Mucosa of rectum (tissue), 2 donors: ENCODE measurements at regions not wholly inside any gene's neighbourhood (a gene's known extent, or its start where the extent isn't known, plus 50 kb on each side); places are given as distances from the start of the nearest gene placed in this dataset.
"Not testable (repeated sequence)": the region's sequence is repeated elsewhere in the genome, so short reads cannot be mapped to it uniquely, and the experiment has no call there.

ENCODE experiments used
- H3K27ac ChIP-seq, 2 donors: one replicate each; pipeline ENCODE4 v1.7.0; 2013; ENCODE audit warnings: inconsistent platforms in 2 of 2, low read depth in 2 of 2, low read length in 2 of 2
- H3K27me3 ChIP-seq, 2 donors: one replicate each; pipeline ENCODE4 v1.7.0; 2013; ENCODE audit warnings: low read length in 2 of 2; ENCODE audit not compliant: control insufficient read depth in 2 of 2, insufficient read depth in 2 of 2
- H3K36me3 ChIP-seq, 2 donors: one replicate each; pipeline ENCODE4 v1.7.0; 2013; ENCODE audit warnings: low read length in 2 of 2; ENCODE audit not compliant: control insufficient read depth in 2 of 2, insufficient read depth in 2 of 2
- H3K4me1 ChIP-seq, 2 donors: one replicate each; pipeline ENCODE4 v1.7.0; 2013; ENCODE audit warnings: low read length in 2 of 2, mild to moderate bottlenecking in 1 of 2; ENCODE audit not compliant: control insufficient read depth in 2 of 2, insufficient read depth in 2 of 2
- H3K4me3 ChIP-seq, 2 donors: one replicate each; pipeline ENCODE4 v1.7.0; 2013; ENCODE audit warnings: low read length in 2 of 2
- H3K9ac ChIP-seq, 2 donors: one replicate each; pipeline ENCODE4 v1.7.0; 2013; ENCODE audit warnings: low read length in 2 of 2, low read depth in 1 of 2, mild to moderate bottlenecking in 1 of 2
- H3K9me3 ChIP-seq, 2 donors: one replicate each; pipeline ENCODE4 v1.7.0; 2013; ENCODE audit warnings: low read length in 2 of 2; ENCODE audit not compliant: control insufficient read depth in 2 of 2
- donor health status: healthy.
- donor health status: Normal muscosa, but diverticular disease.

GRCh38 chrX:40788698-40789097 lies 53.4 kb upstream of the MED14 start:
- not testable (repeated sequence) for H3K9me3 ChIP-seq, H3K27me3 ChIP-seq, H3K36me3 ChIP-seq, H3K27ac ChIP-seq, H3K9ac ChIP-seq, H3K4me1 ChIP-seq, H3K4me3 ChIP-seq

DNA sequence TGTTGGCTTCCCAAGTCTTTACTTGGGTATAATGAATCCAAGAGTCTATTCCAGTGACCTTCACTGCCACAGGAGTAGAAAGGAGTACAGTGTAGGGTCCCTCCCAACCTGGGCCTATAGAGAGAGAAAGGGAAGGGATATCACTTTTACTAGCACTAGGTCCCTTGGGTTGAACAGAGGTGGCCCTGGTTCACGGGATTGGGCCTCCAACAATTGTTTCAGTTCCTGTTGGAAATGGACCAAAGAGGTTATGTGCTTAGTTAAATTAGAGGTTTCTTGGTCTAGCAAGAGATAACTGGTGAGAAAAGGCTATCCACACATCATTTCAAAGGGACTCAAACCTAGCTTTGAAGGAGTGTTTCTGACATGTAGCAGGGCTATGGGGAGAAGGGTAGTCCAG lies 57.1 kb upstream of the MED14 start:
- Histone ChIP-seq H3K27me3 (peaks cover 8 to 9% of the 10 kb centered on the region in 2 donors), H3K27ac (no peak overlapping the region), H3K4me1 (no peaks in the 10 kb centered on the region), H3K9ac (no peak overlapping the region), H3K9me3 (no peaks in the 10 kb centered on the region), H3K36me3 (no peaks in the 10 kb centered on the region), H3K4me3 (no peak overlapping the region)

- H3K27ac ChIP-seq, H3K36me3 ChIP-seq, H3K9ac ChIP-seq: not testable (repeated sequence)
These were observed 59.4 kb upstream of the MED14 start for GRCh38 chrX:40794829-40795130.

DNA sequence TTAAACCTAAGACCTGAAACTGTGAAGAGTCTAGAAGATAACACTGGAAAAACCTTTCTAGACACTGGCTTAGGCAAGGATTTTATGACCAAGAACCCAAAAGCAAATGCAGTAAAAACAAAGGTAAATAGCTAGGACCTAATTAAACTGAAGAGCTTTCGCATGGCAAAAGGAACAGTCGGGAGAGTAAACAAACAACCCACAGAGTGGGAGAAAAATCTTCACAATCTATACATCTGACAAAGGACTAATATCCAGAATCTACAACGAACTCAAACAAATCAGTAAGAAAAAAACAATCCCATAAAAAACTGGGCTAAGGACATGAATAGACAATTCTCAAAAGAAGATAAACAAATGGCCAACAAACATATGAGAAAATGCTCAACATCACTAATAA lies 64.4 kb upstream of the MED14 start:
- not testable (repeated sequence) for H3K9ac ChIP-seq, H3K36me3 ChIP-seq, H3K4me3 ChIP-seq, H3K27me3 ChIP-seq, H3K4me1 ChIP-seq, H3K9me3 ChIP-seq, H3K27ac ChIP-seq

More at GRCh38 chrX:40794829-40795130, 59.4 kb upstream of the MED14 start:
- H3K9me3 ChIP-seq, H3K4me1 ChIP-seq, H3K27me3 ChIP-seq, H3K4me3 ChIP-seq: not testable (repeated sequence)

DNA sequence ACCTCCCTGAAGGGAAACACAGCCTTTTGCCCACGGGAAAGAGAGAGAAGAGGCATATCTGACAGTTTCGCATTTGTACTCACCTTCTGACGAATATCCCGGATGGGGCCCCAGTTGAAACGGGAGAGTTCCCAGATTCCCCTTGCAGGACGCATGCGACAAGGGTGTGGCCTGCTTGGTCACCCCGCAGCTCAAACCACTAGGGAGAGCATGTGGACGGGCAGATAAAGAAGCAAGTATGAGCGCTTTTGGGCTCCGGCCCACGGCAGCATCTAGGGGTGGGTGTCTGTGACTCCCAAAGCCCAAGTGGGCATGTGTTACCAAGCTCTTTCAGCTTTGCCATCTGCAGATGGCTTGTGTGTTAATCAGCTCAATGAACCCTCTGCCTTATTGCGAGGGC lies 70.1 kb upstream of the MED14 start:
- H3K4me3 ChIP-seq, result no peak overlapping the region
- no peaks in the 10 kb centered on the region for H3K9me3 ChIP-seq
- H3K36me3 ChIP-seq, result no peaks in the 10 kb centered on the region
- H3K27ac ChIP-seq, result no peak overlapping the region
- peaks cover 6 to 7% of the 10 kb centered on the region in 2 donors for H3K27me3 ChIP-seq
- H3K9ac ChIP-seq, result no peak overlapping the region
- H3K4me1 ChIP-seq, result no peaks in the 10 kb centered on the region

GRCh38 chrX:40806513-40807220 lies 71.3 kb upstream of the MED14 start:
- Histone ChIP-seq H3K27ac (no peak overlapping the region), H3K4me1 (no peaks in the 10 kb centered on the region)

GRCh38 chrX:40807384-40807783 lies 72.0 kb upstream of the MED14 start:
- H3K27ac ChIP-seq, result no peak overlapping the region
- no peak overlapping the region for H3K9ac ChIP-seq
- no peaks in the 10 kb centered on the region for H3K9me3 ChIP-seq
- H3K4me3 ChIP-seq, result no peak overlapping the region
- H3K27me3 ChIP-seq, result peaks cover 3% of the 10 kb centered on the region in 2 donors
- no peaks in the 10 kb centered on the region for H3K4me1 ChIP-seq
- no peaks in the 10 kb centered on the region for H3K36me3 ChIP-seq

More at GRCh38 chrX:40806513-40807220, 71.3 kb upstream of the MED14 start:
- H3K27me3 ChIP-seq, result peaks cover 3% of the 10 kb centered on the region in 2 donors
- no peaks in the 10 kb centered on the region for H3K9me3 ChIP-seq
- no peak overlapping the region for H3K9ac ChIP-seq
- H3K4me3 ChIP-seq, result no peak overlapping the region
- no peaks in the 10 kb centered on the region for H3K36me3 ChIP-seq

- Histone ChIP-seq H3K27me3 (peaks cover 3% of the 10 kb centered on the region in 2 donors), H3K4me3 (no peak overlapping the region), H3K9ac (no peak overlapping the region), H3K9me3 (no peaks in the 10 kb centered on the region), H3K4me1 (no peaks in the 10 kb centered on the region), H3K36me3 (no peaks in the 10 kb centered on the region), H3K27ac (no peak overlapping the region)
These were observed 72.9 kb upstream of the MED14 start for GRCh38 chrX:40808203-40808602.

DNA sequence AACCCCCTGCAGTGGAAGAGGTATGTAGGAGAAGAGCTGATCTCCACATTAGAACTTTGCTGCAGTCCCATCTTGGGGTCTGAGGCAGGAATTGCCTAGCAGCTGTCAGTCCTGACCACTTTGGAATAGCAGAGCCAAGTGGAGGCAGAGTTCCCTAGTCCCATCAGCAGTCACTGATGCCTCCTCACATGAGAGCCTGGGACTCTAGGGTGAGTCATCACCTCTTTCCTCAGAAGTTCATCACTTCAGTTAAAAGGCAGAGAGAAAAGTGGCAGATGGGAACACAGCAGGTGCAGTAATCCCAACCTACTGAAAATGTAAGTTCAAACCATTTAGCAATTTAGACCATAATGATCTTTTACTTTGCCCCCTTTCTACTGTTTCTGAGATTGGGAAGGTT lies 73.9 kb upstream of the MED14 start:
- no peak overlapping the region for H3K27ac ChIP-seq
- H3K4me1 ChIP-seq, result no peaks in the 10 kb centered on the region
- H3K27me3 ChIP-seq, result peaks cover 0 to 3% of the 10 kb centered on the region in 2 donors
- H3K4me3 ChIP-seq, result no peak overlapping the region
- H3K9me3 ChIP-seq, result no peaks in the 10 kb centered on the region
- no peak overlapping the region for H3K9ac ChIP-seq
- no peaks in the 10 kb centered on the region for H3K36me3 ChIP-seq

- H3K4me1 ChIP-seq, H3K4me3 ChIP-seq, H3K27me3 ChIP-seq, H3K9ac ChIP-seq, H3K36me3 ChIP-seq, H3K27ac ChIP-seq, H3K9me3 ChIP-seq: not testable (repeated sequence)
These were observed 79.7 kb upstream of the MED14 start for GRCh38 chrX:40815045-40815444.

DNA sequence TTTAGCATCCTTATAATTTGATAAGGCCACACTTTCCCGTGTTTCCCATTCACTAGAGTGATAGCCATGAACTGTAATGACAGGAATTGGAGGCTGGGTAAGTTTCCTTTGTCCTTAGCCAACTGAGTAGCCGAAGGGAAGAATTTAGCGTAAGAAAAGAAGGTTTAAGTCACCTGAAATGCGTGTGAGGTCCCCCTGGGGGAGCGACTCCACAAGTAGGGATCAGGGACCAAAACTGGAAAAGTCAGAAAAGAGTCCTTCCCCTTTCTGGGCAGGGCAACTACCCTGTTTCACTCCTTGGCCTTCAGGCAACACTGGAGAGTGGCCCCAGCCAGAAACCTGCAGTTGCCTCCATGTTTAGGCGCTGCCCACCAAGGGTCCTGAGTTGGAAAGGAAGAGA lies 81.6 kb upstream of the MED14 start:
- Histone ChIP-seq H3K4me1 (no peaks in the 10 kb centered on the region), H3K27me3 (peaks cover 0 to 11% of the 10 kb centered on the region in 2 donors), H3K27ac (no peak overlapping the region), H3K9ac (no peak overlapping the region), H3K9me3 (no peaks in the 10 kb centered on the region), H3K36me3 (no peaks in the 10 kb centered on the region), H3K4me3 (no peak overlapping the region)
